Stimulated activated CD8-positive, alpha-beta memory T cell treated with anti-CD3 and anti-CD28 coated beads, Interleukin-12 subunit alpha, Interleukin-12 subunit beta, amount 100 ng/mL, for 4 hours (primary cell): ENCODE measurements at regions not wholly inside any gene's neighbourhood (a gene's known extent, or its start where the extent isn't known, plus 50 kb on each side); places are given as distances from the start of the nearest gene placed in this dataset.
"Not testable (repeated sequence)": the region's sequence is repeated elsewhere in the genome, so short reads cannot be mapped to it uniquely, and the experiment has no call there.

Source experiments
- DNase-seq: peaks from one replicate; pipeline ENCODE4 v3.0.0-alpha.2; 2020; ENCODE audit warnings: low read depth

DNA sequence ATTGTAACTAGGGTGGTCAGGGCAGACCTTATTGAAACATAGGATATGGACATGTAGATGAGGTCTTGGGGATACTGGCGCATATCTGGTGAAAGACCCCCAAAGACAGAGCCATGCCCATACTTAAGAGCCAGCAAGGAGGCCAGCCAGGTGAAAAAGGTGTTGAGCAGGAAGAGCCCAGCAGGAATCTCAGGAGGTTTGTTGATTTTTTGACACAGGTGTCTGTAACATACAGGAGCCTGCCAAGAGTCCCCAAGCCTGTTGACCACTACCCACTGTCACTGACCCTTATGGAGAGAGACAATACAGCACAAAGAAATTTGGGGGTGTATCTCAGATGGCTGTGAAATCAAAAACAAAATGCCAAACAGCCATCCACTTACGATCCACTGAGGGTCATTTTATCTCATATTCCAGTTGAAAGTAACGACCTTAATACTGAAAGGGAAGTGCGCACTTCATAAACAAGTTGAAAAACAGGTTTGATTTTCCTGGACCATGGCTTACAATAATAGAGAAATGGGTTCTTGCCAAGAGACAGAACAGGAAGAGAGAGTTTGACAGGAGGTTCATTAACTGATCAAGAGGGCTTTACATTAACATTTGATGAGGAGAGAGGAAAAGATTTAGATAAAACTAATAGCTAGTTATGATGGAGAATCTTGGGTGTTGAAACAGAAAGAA lies 163.6 kb downstream of the GLUL start:
- DNase-seq = no peak

GRCh38 chr1:182226618-182227017 lies 165.0 kb downstream of the GLUL start:
- no peak for DNase-seq

DNA sequence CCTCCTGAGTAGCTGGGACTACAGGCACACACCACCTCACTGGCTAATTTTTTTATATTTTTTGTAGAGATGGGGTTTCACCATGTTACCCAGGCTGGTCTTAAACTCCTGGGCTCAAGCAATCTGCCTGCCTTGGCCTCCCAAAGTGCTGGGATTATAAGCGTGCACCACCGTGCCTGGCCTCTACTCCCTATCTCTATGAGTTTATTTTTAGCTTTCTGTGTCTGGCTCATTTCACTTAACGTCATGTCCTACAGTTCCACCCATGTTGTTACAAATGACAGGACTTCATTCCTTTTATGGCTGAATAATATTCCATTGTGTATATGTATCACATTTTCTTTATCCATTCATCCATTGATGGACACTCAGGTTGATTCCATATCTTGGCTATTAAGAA lies 164.2 kb upstream of the ZNF648 start:
- DNase-seq = not testable (repeated sequence)

DNA sequence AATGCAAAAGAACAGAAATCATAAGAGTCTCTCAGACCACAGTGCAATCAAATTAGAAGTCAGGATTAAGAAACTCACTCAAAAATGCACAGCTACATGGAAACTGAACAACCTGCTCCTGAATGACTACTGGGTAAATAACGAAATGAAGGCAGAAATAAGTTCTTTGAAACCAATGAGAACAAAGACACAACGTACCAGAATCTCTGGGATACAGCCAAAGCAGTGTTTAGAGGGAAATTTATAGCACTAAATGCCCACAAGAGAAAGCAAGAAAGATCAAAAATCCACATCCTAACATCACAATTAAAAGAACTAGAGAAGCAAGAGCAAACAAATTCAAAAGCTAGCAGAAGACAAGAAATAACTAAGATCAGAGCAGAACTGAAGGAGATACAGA lies 160.5 kb upstream of the ZNF648 start:
- not testable (repeated sequence) for DNase-seq

DNA sequence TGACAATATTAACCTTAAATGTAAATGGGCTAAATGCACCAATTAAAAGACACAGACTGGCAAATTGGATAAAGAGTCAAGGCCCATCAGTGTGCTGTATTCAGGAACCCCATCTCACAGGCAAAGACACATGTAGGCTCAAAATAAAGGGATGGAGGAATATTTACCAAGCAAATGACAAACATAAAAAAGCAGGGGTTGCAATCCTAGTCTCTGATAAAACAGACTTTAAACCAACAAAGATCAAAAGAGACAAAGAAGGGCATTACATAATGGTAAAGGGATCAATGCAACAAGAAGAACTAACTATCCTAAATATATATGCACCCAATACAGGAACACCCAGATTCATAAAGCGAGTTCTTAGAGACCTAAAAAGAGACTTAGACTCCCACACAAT lies 159.9 kb upstream of the ZNF648 start:
- DNase-seq = not testable (repeated sequence)

DNA sequence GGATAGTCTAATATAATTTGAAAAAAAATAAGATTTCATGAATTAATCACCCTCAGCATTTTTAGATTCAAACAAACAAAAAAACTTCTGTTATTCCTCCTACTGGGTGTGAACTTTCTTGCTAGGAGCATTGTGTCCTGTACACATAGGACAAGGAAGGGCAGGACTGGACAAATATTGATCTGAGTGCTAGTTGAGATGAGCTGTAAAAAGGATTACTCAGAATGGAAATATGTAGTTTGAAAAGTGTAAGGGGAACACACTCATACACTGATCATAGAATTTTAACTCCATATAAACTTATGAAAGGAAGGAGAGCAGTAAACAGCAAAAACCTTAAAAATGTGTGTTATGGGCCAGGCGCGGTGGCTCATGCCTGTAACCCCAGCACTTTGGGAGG lies 156.5 kb upstream of the ZNF648 start:
- DNase-seq = no peak

DNA sequence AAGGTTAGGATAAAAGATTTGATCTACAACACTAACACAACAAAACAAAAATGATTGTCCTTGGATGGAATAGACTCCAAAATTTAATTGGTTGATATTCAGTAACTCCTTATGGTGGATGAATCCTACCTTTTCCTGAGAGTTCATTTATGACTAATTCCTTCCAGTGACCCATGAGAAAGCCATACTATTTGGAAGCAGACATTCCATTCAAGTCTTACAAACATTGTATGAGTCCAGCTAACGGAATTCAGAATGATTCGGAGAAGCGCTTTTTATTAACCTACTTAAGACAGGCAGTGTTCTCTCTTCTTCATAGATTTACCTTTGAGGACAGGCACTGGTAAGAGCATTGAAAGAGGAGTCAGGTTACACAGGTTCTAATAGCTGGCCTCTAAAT lies 155.6 kb upstream of the ZNF648 start:
- DNase-seq = no peak

DNA sequence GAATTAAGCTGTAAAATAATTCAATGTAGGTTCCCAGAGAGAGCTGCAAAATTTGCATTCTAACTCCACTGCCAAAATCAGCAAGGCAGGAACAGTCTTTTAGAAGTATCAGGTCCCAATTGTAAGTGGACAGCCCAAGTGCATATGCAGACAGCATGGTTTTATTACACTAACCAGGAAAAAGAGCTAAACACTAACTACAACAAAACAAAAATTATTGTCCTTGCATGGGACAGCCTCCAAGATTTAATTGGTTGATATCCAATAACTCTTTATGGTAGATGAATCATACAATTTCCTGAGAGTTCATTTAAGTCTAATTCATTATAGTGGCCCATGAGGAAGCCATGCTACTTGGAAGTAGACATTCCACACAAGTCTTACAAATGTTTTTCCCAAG lies 154.3 kb upstream of the ZNF648 start:
- DNase-seq = no peak

GRCh38 chr1:182213163-182213562 lies 151.7 kb upstream of the ZNF648 start:
- no peak for DNase-seq

DNA sequence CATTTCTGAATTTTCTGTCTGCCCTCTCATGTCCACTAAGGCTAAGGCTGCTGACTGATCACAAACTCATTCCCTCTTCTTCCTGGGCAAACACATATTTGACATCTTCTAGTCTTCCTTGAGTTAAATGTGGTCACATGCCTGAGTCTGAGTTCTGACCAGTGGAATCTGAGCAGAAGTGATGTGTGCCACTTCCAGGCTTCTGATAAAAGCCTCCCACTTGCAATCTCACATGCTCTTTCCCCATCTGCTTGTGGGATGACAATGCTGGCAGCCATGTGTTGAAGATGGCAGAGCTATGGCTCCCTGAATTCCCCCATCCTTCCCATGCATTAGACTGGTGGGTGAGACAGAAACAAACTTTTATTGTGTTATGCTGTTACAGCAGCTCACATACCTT lies 149.9 kb upstream of the ZNF648 start:
- no peak for DNase-seq

- no peak for DNase-seq
These were observed 148.9 kb upstream of the ZNF648 start for GRCh38 chr1:182210417-182210816.

DNA sequence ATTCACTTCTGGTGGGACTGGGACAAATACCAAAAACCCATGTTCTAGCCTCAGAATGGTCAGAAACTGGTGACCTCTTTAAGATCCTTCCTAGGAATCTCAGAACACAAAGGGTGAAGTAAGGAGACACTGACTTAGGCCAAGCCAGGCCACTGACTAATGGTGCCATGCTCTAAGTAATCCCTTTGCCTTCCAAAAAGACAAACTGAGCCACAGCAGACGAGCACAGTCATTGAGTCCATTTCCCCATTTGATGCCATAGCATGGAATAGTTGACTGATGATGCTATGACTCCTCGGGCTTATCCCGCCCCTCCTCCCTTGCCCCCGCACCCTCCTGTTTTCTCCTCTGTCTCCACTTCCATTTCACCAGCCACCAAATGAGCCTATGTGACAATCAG lies 145.8 kb upstream of the ZNF648 start:
- no peak for DNase-seq

GRCh38 chr1:182206626-182207239 lies 145.2 kb upstream of the ZNF648 start:
- DNase-seq = no peak

- no peak for DNase-seq
These were observed 144.0 kb upstream of the ZNF648 start for GRCh38 chr1:182205351-182206022.

- no peak for DNase-seq
These were observed 141.8 kb upstream of the ZNF648 start for GRCh38 chr1:182203191-182203875.

GRCh38 chr1:182201490-182201889 lies 140.0 kb upstream of the ZNF648 start:
- DNase-seq = not testable (repeated sequence)

- DNase-seq = no peak
These were observed 138.7 kb upstream of the ZNF648 start for GRCh38 chr1:182200025-182200812.

DNA sequence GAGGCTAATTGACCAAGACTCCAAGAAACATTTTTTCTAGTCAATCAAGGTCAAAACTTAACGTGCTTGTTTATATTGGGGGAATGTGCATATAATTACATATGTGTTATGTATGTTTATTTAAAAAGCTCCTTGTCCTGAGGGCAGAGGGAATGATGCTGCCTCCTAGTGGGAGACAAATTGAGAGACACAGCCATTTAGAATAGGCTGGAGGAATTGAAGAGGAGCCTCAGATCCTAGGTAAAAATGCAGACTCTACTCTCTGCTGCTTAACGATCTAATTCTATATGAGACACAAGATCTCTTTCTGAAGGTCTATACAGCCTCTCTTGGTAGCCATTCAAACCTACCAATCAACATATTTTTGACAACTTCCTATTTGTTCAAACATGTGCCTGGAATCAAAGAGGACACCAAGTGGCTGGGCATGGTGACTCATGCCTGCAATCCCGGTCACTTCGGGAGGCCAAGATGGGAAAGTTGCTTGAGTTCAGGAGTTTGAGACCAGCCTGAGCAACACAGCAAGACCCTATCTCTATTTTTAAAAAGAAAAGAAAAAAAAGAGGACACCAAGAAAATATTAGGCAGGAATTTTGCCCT lies 136.6 kb upstream of the ZNF648 start:
- DNase-seq = no peak

DNA sequence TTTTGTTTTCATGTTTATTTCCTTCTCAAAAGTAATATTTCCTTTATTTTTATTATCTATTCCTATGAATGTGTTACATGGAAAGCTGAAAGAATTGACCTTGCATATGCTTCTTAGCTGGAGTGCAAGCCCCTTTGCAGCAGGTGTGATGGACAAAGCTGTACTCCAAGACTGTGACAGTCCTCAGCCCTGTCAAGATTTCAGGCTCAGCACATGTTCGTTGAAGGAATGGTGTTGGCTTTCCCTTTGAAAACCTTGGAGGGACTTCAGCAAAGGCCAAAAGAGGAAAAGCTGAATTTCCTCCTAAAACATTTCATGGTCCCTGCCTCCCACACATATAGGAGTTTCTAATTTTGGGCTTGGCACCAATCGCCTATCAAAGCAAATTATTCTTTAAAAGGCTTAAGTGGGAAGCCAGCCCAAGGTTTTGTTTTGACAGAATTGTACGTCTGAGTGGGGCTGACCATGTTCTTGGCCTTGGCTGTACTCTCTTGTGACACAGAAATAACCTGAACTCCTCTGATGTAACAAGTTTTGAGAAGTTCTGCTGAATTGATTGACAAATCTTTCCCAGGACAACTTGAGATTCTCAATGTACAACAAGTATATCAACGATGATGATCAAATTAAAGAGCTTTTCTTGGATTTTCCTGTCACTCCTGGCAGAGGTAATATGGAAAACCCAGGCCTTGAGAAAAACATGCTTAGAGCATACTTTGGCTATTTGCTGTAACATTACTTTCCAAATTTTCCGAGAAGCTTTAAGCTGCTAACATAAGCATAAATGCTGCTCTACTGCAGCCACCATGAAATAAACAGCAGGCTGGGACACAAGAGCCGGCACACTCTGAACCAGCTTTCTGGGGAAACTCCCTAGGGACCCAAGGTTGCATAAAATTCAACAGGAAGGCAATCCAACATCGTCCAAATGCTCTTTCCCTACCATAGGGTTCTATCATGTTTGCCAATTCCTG lies 135.7 kb upstream of the ZNF648 start:
- no peak for DNase-seq

- no peak for DNase-seq
These were observed 134.2 kb upstream of the ZNF648 start for GRCh38 chr1:182195733-182196132.
